ENCODE measurements at regions not wholly inside any gene's neighbourhood (a gene's known extent, or its start where the extent isn't known, plus 50 kb on each side); places are given as distances from the start of the nearest gene placed in this dataset.

DNA sequence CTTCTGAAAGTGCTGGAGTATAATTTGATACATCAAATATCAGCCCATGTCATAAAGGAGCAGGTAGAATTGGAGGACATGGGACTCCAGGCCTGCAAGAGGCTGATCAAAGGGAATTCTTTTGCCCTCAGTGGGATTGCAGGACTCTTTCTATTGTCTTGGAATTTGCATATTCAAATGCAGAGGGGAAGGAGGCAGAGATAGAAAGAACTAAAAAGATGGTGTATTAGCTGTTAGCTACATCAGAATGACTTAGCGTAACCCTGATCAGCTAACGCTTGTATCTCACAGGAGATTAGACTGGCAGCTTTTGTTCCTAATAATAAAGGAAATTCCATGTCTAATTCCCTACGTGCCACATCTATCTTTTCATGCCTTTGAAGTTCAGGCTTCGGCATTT is 1014.7 kb upstream of the RBFOX1 start:
- no peak for TF ChIP-seq POLR2A (IDR thresholded peaks at IDR 0.05)
- TF ChIP-seq, protein P1, sequence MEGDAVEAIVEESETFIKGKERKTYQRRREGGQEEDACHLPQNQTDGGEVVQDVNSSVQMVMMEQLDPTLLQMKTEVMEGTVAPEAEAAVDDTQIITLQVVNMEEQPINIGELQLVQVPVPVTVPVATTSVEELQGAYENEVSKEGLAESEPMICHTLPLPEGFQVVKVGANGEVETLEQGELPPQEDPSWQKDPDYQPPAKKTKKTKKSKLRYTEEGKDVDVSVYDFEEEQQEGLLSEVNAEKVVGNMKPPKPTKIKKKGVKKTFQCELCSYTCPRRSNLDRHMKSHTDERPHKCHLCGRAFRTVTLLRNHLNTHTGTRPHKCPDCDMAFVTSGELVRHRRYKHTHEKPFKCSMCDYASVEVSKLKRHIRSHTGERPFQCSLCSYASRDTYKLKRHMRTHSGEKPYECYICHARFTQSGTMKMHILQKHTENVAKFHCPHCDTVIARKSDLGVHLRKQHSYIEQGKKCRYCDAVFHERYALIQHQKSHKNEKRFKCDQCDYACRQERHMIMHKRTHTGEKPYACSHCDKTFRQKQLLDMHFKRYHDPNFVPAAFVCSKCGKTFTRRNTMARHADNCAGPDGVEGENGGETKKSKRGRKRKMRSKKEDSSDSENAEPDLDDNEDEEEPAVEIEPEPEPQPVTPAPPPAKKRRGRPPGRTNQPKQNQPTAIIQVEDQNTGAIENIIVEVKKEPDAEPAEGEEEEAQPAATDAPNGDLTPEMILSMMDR (IDR thresholded peaks at IDR 0.05), result no peak
